ENCODE measurements at regions not wholly inside any gene's neighbourhood (a gene's known extent, or its start where the extent isn't known, plus 50 kb on each side); places are given as distances from the start of the nearest gene placed in this dataset.

GRCh38 chr2:175363699-175364098, 182.2 kb upstream of the ATP5MC3 start:
- TF ChIP-seq CTCF (conservative IDR thresholded peaks at IDR 0.05) (no peak), ZFX (IDR thresholded peaks at IDR 0.05) (no peak)

All from C4-2B (cell line).